SK-N-SH treated with all-trans-retinoic acid at 6 μM for 48 hours (cell line): ENCODE measurements at regions not wholly inside any gene's neighbourhood (a gene's known extent, or its start where the extent isn't known, plus 50 kb on each side); places are given as distances from the start of the nearest gene placed in this dataset.

Experiments used
- ARNTL ChIP-seq: fragments of 450-650 bp; formaldehyde crosslinking; IDR thresholded peaks from 2 replicates; pipeline ENCODE4 v1.5.0; 2020; ENCODE audit warnings: low read depth, mild to moderate bottlenecking, moderate library complexity, borderline replicate concordance
- CSDC2 ChIP-seq: fragments of 250-450 bp; sonication (Bioruptor Pico); IDR thresholded peaks from 2 replicates; pipeline ENCODE4 v1.5.0; 2020; ENCODE audit warnings: mild to moderate bottlenecking, moderate library complexity
- OSR1 ChIP-seq: fragments of 250-450 bp; sonication (Bioruptor Pico); IDR thresholded peaks from 2 replicates; pipeline ENCODE4 v1.8.0; 2022; ENCODE audit warnings: moderate library complexity, mild to moderate bottlenecking, inconsistent platforms
- PATZ1 ChIP-seq: fragments of 250-450 bp; sonication (Bioruptor Pico); IDR thresholded peaks from 2 replicates; pipeline ENCODE4 v1.8.0; 2020; ENCODE audit warnings: mild to moderate bottlenecking, moderate library complexity, borderline replicate concordance
- PPARA ChIP-seq: fragments of 250-450 bp; sonication (Bioruptor Pico); IDR thresholded peaks from 2 replicates; pipeline ENCODE4 v1.5.0; 2020; ENCODE audit warnings: mild to moderate bottlenecking, borderline replicate concordance
- RARB ChIP-seq: fragments of 250-450 bp; sonication (Bioruptor Pico); IDR thresholded peaks from 2 replicates; pipeline ENCODE4 v1.8.0; 2021; ENCODE audit warnings: mild to moderate bottlenecking, moderate library complexity
- TSHZ2 ChIP-seq: fragments of 250-450 bp; sonication (Bioruptor Pico); IDR thresholded peaks from 2 replicates; pipeline ENCODE4 v1.5.0; 2020; ENCODE audit warnings: mild to moderate bottlenecking, moderate library complexity
- ZFP3 ChIP-seq: fragments of 250-450 bp; sonication (Bioruptor Pico); IDR thresholded peaks from 2 replicates; pipeline ENCODE4 v1.5.0; 2020; ENCODE audit warnings: mild to moderate bottlenecking, moderate library complexity
- ZNF70 ChIP-seq: fragments of 450-650 bp; formaldehyde crosslinking; IDR thresholded peaks from 2 replicates; pipeline ENCODE4 v1.5.0; 2020; ENCODE audit warnings: mild to moderate bottlenecking, moderate library complexity

- TF ChIP-seq PPARA (CRISPR knock-in tag) (no peak), PATZ1 (CRISPR knock-in tag) (no peak), ZFP3 (CRISPR knock-in tag) (no peak), RARB (no peak), TSHZ2 (CRISPR knock-in tag) (no peak), OSR1 (CRISPR knock-in tag) (no peak), ARNTL (no peak), CSDC2 (no peak), ZNF70 (CRISPR knock-in tag) (no peak)
Measured at GRCh38 chr2:198359308-198359707, 554.9 kb downstream of the PLCL1 start.
